ENCODE measurements at regions not wholly inside any gene's neighbourhood (a gene's known extent, or its start where the extent isn't known, plus 50 kb on each side); places are given as distances from the start of the nearest gene placed in this dataset.

- no peak overlapping the region for H3K4me3 ChIP-seq
- H3K36me3 ChIP-seq = no peaks in the 10 kb centered on the region
- ATAC-seq (no peak), DNase-seq (peak in 1 of 6 donors; percentile 12), FAIRE-seq (no peak)
- H3K9me3 ChIP-seq = no peaks in the 10 kb centered on the region
- H3K27ac ChIP-seq = no peak overlapping the region
- intact Hi-C loops (cut with DNase I) = no loop called here
- no peak for TF ChIP-seq CTCF (IDR thresholded peaks at IDR 0.05)
- H3K27me3 ChIP-seq = no peaks in the 10 kb centered on the region
- H3K4me1 ChIP-seq = peaks cover 15 to 35% (median 27%) of the 10 kb centered on the region in 3 donors
- 90% methylated on average over 4 of the region's 4 CpGs for WGBS, 2 donors
Measured at GRCh38 chr6:43981363-43981990, 145.8 kb downstream of the MRPL14 start.

GRCh38 chr6:43980004-43980795, 147.1 kb downstream of the MRPL14 start:
- FAIRE-seq = no peak
- WGBS, 2 donors = 86 to 88% methylated on average over 12 of the region's 12 CpGs
- Histone ChIP-seq H3K36me3 (no peaks in the 10 kb centered on the region), H3K27me3 (no peaks in the 10 kb centered on the region), H3K4me1 (peaks cover 15 to 25% (median 19%) of the 10 kb centered on the region in 3 donors), H3K27ac (no peak overlapping the region), H3K9me3 (no peaks in the 10 kb centered on the region), H3K4me3 (no peak overlapping the region)
- DNase-seq = peak in 1 of 6 donors; percentile 9
- intact Hi-C loops (cut with DNase I) = no loop called here
- no peak for TF ChIP-seq CTCF (IDR thresholded peaks at IDR 0.05)
- ATAC-seq = no peak

- H3K9me3 ChIP-seq = no peaks in the 10 kb centered on the region
- no peaks in the 10 kb centered on the region for H3K36me3 ChIP-seq
- DNase-seq (no peak), FAIRE-seq (no peak), ATAC-seq (no peak)
- no peak overlapping the region for H3K4me3 ChIP-seq
- intact Hi-C loops (cut with DNase I) = no loop called here
- no peaks in the 10 kb centered on the region for H3K27me3 ChIP-seq
- H3K27ac ChIP-seq = no peak overlapping the region
- peaks cover 11 to 21% (median 17%) of the 10 kb centered on the region in 3 donors for H3K4me1 ChIP-seq
- no peak for TF ChIP-seq CTCF (IDR thresholded peaks at IDR 0.05)
- 80 to 83% methylated on average over 4 of the region's 4 CpGs for WGBS, 2 donors
Measured at GRCh38 chr6:43979525-43979924, 147.7 kb downstream of the MRPL14 start.

GRCh38 chr6:43978473-43979346, 148.5 kb downstream of the MRPL14 start:
- H3K9me3 ChIP-seq = no peaks in the 10 kb centered on the region
- no peak overlapping the region for H3K4me3 ChIP-seq
- peak in 1 of 4 donors; percentile 21 for ATAC-seq
- intact Hi-C loops (cut with DNase I) = no loop called here
- 90 to 91% methylated on average over 13 of the region's 13 CpGs for WGBS, 2 donors
- FAIRE-seq = no peak
- H3K4me1 ChIP-seq = peaks cover 10 to 21% (median 16%) of the 10 kb centered on the region in 3 donors
- TF ChIP-seq CTCF (IDR thresholded peaks at IDR 0.05) = no peak
- H3K36me3 ChIP-seq = no peaks in the 10 kb centered on the region
- no peaks in the 10 kb centered on the region for H3K27me3 ChIP-seq
- peak in 1 of 6 donors; percentile 11 for DNase-seq
- no peak overlapping the region for H3K27ac ChIP-seq

Measured in pancreas (tissue), 10 donors.